Activated naive CD4-positive, alpha-beta T cell treated with Interleukin-2 at 50 U/mL for 16 hours (primary cell): ENCODE measurements at regions not wholly inside any gene's neighbourhood (a gene's known extent, or its start where the extent isn't known, plus 50 kb on each side); places are given as distances from the start of the nearest gene placed in this dataset.

Source experiments
- DNase-seq: peaks from one replicate; pipeline ENCODE4 v3.0.0-alpha.2; 2020

DNA sequence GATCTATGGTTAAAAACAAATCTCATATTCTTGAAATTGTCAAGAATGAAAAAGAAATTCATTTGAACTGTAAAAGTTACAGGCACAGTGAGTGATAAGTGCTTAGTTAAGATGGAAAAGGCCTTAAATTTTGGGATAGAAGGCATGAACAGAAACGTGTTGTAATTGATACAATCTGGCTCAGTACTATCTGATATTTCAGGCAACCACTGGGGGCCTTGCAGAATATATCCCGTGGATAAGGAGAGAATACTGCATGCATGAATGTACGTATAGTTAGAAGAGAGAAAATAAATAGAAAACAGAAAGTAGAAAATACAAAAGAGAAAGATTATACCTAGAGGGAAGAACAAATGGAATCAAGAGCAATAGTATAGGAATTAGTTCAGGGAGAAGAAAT is 741.4 kb upstream of the CCDC54 start:
- DNase-seq, result no peak

DNA sequence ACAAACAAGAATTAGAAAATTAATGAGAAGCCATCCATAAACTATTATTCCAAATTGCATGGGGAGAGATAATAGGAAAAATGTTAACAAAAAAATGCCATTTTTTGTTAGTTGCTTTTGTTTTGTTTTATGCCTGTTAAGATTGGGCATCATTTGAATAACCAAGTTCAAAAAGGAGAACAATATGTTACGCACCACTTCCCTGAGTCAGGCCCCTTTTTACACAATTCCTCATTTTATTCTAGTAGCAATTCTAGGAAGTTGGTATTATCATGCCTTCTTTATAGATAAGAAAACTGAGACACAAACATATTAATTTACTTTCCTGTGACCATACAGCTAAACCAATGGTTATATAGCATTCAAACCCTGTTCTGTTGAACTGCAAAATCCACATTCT is 736.9 kb upstream of the CCDC54 start:
- DNase-seq, result no peak

DNA sequence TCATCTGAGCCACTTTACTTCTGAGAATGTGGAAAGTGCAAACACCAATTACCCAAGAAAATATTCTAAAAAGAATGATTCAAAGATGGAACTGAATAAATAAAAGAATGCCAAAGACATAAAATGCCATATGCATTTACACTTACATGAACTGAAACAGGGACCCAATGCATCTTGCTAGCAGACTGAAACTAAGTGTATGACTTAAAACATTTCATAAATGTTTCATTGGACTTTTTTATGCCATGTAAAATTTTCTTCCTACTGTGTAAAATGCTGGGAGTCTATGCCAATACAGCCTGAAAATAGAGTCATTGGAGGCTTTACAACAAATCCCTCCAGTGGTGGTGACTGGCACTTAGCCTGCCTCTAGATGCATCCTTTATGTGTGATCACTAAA is 735.1 kb upstream of the CCDC54 start:
- no peak for DNase-seq

DNA sequence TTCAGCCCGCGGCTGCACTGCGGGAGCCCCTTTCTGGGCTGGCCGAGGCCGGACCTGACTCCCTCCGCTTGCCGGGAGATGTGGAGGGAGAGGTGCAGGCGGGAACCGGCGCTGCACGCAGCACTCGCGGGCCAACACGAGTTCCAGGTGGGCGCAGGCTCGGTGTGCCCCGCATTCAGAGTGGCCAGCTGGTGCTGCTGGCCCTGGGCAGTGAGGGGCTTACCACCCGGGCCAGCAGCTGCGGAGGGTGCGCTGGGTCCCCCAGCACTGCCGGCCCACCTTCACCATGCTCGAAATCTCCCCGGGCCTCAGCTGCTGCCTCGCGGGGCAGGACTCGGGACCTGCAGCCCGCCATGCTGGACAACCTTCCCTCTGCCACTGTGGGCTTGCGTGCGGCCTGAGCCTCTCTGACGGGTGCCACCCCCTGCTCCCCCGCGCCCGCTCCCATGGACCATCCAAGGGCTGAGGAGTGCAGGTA is 733.5 kb upstream of the CCDC54 start:
- no peak for DNase-seq

DNA sequence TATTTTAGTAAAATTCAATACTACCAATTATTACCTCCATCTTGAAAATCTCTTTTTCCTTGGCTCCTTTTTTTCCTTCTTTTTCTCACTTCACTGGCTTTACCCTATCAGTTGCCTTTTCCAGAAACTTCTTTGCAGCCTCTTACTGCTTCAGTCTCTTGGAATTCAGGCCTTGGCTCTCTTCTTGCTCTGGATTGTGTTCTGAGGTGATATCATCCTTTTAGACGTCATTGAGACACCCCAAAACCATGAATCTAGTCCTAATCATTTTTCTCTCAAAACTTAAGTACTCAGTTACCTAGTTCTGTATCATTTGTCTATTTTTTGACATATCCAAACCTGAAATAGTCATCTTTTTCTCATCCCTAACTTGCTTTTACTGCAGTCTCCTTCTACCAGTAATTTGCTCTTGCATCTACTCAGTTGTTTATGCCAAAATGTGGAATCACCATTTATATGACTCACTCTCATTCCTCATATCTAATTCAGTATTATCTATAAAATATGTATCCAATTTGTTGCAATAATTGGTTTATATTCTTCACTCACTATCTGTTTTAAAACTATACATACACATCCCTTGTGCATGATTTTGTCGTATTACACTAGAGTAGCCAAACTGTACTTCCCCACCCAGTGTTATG is 703.2 kb upstream of the CCDC54 start:
- no peak for DNase-seq

DNA sequence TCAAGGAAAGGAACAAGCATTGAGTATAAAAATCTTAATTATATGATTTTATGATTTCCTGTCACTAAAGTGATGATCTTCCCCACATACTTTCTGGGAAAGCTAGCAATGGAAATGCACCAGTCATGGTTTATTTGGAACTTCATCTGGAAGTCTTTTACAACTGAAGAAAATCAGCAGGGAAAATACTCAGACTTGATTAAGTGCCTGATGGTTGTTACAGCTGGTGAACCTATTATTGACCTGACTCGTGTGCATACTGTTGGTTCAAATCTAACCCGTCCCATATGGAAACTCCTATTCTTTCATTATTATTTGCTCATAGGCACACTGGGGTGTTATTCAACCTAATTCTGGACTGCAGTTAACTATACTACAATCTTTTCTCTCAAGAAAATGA is 701.8 kb upstream of the CCDC54 start:
- DNase-seq, result no peak

DNA sequence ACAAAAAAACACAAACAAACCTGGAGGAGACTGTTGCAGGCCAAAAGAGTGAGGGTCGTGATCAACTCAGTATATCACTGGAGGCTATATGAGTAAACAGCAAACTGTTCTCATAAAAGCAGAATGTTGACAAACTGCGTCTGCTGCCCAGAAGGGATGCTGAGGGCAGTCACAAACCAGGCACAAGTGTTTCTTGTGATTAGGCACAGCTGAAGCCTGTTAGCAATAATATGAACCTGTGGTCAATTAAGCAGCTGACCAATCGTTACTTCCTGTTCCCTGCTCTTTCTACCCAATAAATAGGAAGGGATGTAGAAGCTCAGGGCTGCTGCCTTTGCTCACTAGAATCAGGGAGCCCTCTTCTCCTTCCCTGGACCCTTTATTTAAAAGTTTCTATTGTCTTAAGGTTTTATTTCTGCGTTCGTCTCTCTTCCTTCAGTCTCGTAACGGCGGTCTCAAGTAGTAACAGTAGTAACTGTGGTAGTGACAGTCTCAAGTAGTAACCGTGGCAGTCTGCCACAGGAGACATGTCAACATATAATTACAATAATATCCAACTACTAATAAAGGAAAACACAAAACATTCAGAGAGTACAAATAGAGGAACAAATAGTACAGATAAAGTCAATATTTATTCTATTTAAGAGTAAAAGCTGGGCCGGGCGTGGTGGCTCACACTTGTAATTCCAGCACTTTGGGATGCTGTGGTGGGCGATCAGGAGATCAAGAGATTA is 698.4 kb upstream of the CCDC54 start:
- no peak for DNase-seq

DNA sequence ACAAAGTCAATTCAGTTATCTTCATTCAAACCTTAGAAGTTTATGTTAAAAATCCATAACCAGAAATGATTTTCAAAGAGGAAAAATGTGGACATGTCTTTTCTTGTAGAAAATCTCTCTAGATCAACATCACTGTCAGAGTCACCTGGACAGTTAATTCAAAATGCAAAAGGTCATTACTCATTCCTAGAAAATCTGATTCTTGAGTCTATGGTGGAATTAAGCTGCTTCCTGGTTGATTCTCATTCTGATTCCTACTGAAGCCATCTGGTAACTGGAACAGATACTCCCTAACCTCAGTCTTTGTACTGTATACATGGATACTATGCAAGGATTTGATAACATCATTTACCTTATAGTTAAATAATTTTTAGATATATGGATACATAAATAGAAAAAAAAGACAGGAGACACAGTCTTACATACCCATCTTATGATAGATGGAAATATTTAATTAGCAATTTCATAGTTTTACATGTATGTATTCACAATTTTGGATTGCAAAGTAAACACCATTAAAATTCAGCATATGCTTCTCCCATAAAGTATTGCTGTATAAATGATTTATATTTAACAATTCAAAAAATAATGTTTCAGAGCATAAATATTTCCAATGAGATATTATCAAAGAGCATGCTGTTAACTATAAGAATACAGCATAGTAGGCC is 693.2 kb upstream of the CCDC54 start:
- DNase-seq, result no peak

DNA sequence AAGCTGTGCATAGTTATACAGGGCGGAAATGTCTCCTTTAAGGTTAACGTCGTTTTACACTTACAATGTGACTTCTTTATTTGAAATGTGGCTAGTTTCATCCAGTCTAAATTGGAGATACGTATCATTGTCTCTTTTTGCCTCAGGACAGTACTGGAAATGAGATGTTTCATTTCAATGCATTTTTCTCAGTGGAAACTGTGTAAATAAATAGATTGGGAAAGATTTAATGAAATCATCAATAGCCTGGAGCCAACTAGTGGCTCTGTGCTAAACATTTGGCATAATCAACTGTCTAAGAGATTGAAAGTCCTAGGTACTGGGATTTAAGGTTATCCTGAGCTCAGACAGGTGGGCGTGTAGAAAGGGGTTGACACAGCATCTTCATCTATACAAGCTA is 691.5 kb upstream of the CCDC54 start:
- DNase-seq, result no peak

DNA sequence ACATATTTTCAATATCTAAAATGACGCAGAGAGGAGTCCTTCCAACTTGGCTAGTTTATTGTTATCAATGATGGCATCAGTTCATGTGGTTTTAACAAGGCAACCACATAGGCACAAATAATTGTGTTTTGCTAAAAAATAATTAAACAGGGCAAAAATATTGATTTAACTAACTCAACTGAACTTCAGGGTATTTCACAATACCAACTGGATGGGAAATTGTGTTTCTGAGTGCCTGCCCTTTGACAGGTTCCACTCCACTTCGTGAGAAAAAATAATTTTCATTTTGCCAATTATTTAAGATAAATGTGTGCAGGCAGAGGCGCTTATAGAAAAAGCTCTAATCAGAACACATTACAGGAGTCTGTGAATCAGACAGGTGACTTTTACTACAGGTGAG is 689.3 kb upstream of the CCDC54 start:
- no peak for DNase-seq

DNA sequence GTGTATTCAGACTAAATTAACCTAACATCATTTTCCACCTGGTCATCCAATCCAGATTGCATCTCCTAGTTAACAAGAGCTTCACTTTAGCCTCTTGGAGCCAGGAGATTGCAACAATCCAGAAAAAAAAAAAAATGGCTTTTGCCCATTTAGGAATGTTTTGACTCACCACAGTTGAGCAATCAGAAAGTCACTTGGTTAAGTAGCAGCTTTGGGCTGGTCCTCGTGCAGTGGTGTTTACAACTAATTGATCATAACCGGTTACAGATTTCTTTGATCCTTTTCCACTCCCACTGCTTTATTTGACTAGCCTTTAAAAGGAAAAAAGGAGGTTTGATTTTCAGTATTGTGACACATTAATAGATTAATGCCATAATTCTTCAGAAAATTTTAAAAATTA is 688.8 kb upstream of the CCDC54 start:
- no peak for DNase-seq

DNA sequence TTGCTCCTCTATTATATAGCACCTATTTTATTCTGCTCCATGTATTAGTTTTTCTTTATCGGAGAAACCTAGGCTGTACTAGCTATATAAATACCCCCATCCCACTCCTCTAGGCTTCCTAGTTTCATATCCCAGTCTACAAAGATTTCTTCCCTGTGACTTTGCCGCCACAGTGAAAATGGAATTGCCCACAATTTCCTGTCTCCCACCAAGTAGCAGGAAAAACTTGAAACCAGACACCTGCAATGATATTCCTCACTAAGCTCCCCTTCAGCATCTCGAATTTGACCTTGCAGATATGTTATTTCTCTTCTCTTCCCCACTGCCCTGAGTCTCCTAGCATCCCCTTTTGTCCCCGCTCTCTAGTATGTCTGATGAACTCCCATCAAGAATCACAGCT is 685.8 kb upstream of the CCDC54 start:
- no peak for DNase-seq

DNA sequence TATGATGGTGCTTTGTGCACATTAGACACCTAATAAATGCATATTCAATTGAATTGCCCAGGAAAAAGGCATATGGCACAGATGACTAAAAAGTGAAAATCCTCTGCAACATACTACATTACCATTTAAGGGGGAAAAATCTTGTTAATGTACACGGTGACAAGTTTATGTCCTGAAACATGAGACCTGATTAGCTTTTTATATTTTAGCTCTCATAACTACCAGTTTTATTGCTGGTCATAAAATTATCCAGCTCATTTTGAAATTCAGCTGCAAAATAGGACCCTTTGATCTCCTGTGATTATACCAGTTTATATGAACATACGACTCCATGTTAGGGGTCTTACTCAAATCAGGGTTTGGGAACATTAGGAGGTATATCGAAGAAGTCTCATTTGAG is 684.6 kb upstream of the CCDC54 start:
- DNase-seq, result no peak

DNA sequence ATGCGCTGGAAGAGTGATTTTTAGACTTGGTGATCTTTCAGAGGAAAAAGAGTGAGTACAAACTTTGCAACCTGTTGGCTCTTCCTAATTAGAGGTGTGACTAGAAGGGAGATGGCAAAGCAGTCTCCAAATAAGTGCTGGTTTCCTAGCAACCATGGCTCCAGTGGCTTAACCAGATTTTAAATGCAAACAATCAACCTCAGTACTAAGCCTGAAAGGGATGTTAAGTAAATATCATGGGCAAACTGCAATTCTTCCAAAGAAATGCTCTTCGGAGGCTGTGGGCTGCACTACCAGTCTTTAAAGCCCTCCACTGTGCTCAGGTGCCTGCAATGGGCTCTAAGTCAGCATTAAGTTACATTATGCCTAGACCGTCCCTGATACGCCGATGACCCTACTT is 678.1 kb upstream of the CCDC54 start:
- no peak for DNase-seq

DNA sequence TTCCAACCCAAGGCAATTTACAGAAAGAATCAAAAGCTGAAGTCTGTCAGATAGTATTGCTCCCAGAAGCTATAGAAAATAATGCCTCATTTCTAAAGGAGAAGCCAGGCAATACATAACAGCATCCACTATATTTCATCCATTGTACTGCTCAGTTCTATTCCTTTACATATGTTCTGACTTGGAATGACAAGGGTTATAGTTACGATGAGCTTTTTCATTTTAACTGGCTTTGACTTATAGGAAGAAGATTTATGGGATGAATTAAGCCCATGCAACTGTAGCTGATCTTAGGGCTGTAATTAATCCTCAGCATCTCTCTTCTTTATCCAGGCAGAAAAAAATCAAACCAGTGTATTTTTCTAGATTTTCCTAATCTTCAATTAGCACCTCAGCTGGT is 676.3 kb upstream of the CCDC54 start:
- DNase-seq, result no peak

DNA sequence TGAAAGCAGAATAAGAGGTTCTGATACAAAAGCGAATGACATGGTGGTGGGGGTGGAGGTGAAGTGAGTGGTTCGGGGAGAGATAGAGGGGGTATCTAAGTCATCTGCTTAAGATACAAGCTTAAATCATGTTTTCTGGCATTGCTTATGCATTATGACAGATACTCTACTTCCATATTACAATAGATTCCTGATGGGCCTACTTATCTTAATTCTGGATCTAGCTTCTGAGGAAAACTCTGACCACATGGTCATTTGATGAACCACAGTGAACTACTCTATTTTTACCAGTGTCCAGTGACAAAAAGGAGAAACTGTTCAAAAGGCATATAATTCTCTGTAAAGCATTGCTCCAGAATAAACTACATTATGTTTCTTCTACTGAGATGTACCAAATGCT is 673.7 kb upstream of the CCDC54 start:
- DNase-seq, result no peak

DNA sequence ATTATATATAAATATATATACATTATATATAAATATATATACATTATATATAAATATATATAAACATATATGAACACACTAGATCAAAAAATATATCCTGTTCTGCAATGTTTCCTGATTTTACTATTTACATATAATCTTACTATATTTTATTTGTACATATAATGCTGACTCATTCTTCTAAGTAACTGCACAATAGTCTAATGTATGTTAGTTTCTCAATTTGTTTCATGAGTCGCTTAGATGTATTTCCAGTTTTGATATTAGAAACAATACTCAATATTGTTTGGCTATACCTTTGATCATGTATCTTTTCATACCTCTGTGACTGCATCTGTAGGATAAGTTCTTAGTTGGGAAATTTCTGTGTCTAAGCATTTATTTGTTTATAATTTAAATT is 669.9 kb upstream of the CCDC54 start:
- no peak for DNase-seq

DNA sequence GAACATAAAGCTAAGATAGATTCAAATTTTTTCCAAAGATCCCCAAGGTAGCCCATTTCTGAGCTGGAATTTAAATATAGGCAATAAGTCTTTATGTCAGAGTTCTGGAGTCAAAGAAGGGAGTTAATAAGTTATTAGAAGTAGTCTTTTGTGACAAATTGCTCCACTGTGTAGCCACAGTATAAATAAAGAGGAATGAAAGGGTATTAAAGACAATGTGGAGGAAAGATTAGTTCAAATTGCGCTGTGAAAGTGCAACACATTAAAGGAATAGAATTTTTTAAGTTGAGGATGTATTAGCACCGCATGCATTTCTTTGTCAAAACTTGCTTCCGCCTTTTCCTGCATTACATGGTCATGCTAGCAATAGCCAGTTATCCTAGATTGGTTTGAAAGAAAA is 666.6 kb upstream of the CCDC54 start:
- no peak for DNase-seq

DNA sequence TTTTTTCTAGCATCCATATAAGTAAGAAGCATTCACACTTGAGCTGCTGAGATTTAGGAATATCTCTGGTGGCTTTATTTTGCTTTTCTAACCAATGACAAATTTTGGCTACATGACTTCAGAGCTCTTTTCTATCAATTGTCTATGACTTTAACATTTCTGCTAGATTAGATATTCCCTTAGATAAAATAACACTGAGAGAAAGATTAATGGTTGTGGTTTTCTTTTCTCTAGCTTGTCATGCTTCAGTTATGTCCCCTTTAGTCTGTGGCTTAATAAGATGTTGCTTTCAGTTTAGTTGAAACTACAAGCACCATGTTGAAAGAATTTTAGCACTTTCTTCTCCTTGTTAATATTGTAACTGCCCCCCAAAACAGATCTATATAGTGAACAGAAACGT is 665.6 kb upstream of the CCDC54 start:
- DNase-seq, result no peak

DNA sequence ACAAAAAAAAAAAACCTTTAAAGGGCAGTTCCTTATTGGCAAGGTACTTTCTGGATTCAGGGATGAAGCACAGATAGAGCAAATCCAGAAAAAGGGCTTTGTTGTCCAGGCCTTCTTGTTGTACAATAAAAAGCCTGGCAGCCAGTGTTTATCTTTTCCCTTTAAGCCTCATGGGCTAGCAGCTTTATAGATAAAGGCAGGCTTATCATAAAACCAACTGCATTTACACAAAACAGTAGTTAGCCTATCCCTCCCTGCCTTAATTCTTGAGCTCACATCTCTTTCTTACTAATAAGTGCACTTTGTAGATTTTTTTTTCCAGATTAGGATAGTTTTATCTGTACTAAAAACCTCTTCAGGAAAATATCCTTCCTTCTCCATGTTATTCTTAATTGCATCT is 662.8 kb upstream of the CCDC54 start:
- DNase-seq, result no peak

DNA sequence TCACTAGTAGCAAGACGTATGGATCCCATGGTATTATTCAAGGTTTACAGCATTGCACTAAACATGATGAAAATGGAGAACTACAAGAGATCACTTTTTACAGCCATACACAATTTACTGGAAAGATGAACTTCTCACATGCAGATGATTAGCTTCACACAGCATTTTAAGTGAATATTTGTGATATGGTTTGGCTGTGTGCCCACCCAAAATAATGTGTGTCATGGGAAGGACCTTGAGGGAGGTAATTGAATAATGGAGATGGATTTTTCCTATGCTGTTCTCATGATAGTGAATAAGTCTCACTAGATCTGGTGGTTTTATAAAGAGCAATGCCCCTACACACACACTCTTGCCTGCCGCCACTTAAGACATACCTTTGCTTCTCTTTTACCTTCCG is 662.0 kb upstream of the CCDC54 start:
- no peak for DNase-seq

DNA sequence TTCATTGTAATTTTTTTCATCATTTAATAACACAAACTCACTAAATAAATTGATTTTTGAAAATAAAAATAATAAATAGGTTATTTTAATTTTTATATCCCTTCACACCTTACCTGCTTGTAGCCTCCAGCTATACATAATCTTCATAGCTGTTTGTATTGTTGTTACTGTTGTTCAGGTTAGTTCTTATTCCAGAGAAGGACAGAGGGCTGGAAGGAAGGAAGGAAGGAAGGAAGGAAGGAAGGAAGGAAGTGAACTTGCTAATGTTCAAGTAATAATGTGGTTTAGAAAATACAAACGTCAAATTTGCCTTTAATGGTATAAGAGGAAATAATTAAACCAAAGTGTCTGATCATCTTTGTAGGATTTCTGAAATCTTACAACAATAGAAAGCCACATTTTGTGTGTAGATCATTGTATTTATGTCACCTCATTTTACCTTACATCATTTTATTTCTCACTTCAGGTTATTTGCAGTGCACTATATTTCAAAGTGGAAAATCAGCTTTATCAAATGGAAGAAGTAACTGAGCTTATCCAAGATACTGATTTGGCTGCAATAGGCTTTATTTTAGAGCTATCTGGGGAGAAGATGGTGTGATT is 660.0 kb upstream of the CCDC54 start:
- DNase-seq, result no peak

DNA sequence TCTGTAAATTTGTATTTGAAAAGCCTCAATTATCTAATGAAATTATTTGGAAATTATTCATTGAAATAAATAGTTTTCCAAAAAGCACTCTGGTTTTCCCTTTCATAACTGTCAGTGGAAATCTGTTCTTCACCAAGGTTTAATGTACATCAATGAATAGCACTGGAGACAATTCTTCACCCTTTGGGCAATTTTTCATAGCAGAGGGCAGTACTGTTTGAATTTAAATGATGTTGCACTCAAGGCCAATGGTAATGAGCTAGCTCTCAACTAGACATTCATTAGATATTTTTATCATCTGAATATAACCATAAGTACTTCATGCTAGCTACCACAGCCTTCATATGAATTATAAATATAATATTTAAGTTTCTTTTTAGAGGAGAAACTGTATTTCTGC is 658.2 kb upstream of the CCDC54 start:
- no peak for DNase-seq

DNA sequence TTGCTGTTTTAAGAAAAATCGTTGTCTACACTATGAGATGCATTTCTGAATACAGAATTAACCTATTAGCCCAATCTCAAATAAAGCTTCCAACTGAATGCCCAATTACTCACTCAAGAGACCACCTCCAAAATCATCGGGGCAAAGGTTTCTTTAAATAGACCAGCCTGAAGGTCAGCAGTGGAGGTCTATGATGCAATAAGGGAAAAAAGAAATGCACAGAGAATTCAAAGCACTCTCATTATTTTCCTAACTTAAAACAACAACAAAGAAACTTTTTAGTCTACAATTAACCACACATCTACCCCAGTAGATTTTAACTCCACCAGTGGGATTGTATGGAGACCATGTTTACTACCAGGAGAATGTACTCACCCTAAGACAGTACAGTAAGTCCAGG is 657.7 kb upstream of the CCDC54 start:
- no peak for DNase-seq
